ENCODE measurements at regions not wholly inside any gene's neighbourhood (a gene's known extent, or its start where the extent isn't known, plus 50 kb on each side); places are given as distances from the start of the nearest gene placed in this dataset.
"Not testable (repeated sequence)": the region's sequence is repeated elsewhere in the genome, so short reads cannot be mapped to it uniquely, and the experiment has no call there.

- no peak for DNase-seq (ENCODE audit: low spot score)
- no peak overlapping the region for H3K4me3 ChIP-seq
- no peak overlapping the region for H3K27ac ChIP-seq
- no peak for TF ChIP-seq CTCF (IDR thresholded peaks at IDR 0.05)
These were observed 374.2 kb upstream of the F9 start for GRCh38 chrX:139156356-139156755.

DNA sequence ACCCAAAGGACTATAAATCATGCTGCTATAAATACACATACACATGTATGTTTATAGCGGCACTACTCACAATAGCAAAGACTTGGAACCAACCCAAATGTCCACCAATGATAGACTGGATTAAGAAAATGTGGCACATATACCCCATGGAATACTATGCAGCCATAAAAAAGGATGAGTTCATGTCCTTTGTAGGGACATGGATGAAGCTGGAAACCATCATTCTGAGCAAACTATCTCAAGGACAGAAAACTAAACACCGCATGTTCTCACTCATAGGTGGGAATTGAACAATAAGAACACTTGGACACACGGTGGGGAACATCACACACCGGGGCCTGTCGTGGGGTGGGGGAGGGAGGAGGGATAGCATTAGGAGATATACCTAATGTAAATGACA lies 383.9 kb upstream of the F9 start:
- H3K27ac ChIP-seq; H3K4me3 ChIP-seq; DNase-seq (ENCODE audit: low spot score): not testable (repeated sequence)

- DNase-seq (ENCODE audit: low spot score), result no peak
These were observed 389.2 kb upstream of the F9 start for GRCh38 chrX:139141370-139141769.

GRCh38 chrX:139134316-139134715 lies 396.2 kb upstream of the F9 start:
- no peak for TF ChIP-seq CTCF (IDR thresholded peaks at IDR 0.05)
- no peak for DNase-seq (ENCODE audit: low spot score)

More at GRCh38 chrX:139141370-139141769, 389.2 kb upstream of the F9 start:
- TF ChIP-seq CTCF (IDR thresholded peaks at IDR 0.05), result no peak
- Histone ChIP-seq H3K4me3 (no peak overlapping the region), H3K27ac (no peak overlapping the region)

DNA sequence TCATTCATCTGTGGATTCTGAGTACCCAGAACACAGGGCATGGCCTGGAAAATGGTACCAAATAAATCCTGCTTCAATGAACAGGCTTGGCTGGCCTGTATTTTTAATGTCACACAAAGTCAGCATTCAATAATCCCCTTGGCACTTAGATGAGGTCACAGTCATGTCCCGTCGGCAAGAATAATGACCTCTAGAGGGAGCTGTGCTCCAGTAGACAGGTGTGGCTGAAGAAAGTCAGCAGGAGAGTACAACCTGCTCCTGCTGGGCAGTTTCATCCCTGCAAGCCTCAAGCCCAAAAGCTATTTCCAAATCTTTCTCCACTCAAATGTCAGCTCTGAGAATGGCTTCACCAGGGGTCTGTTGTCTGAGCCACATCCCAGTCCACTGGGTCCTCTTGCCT lies 404.0 kb upstream of the F9 start:
- no peak for TF ChIP-seq CTCF (IDR thresholded peaks at IDR 0.05)
- Histone ChIP-seq H3K27ac (no peak overlapping the region), H3K4me3 (no peak overlapping the region)
- no peak for DNase-seq (ENCODE audit: low spot score)

More at GRCh38 chrX:139134316-139134715, 396.2 kb upstream of the F9 start:
- no peak overlapping the region for H3K4me3 ChIP-seq
- H3K27ac ChIP-seq, result no peak overlapping the region

DNA sequence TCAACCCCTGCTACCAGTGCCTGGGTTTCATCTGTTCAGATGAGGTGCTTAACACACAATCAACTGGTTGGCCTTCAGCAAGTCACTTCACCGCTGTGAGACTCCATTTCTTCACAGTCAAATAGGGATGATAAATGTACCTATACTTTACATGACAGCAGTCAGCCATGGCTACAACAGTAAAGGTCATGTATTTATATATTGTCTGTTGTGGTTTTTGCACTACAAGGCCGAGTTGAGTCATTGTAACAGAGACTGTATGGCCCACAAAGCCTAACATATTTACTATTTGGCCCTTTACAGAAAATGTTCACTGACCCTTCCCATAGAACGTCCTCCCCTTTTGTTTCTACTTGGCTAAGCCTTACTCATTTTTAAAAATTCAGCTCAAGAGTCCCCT lies 404.6 kb upstream of the F9 start:
- Histone ChIP-seq H3K27ac (no peak overlapping the region), H3K4me3 (no peak overlapping the region)
- DNase-seq (ENCODE audit: low spot score), result no peak
- TF ChIP-seq CTCF (IDR thresholded peaks at IDR 0.05), result no peak

- no peak for DNase-seq (ENCODE audit: low spot score)
- Histone ChIP-seq H3K27ac (no peak overlapping the region), H3K4me3 (no peak overlapping the region)
- no peak for TF ChIP-seq CTCF (IDR thresholded peaks at IDR 0.05)
These were observed 408.8 kb upstream of the F9 start for GRCh38 chrX:139121616-139122286.
